NCI-H146 treated with DMSO at 0.1 percent for 48 hours (cell line): ENCODE measurements at regions not wholly inside any gene's neighbourhood (a gene's known extent, or its start where the extent isn't known, plus 50 kb on each side); places are given as distances from the start of the nearest gene placed in this dataset.

ENCODE experiments used
- DNase-seq: peaks from one replicate; lab custom pipeline; 2025; ENCODE audit not compliant: unreplicated experiment; lab: John Stamatoyannopoulos, UW

DNA sequence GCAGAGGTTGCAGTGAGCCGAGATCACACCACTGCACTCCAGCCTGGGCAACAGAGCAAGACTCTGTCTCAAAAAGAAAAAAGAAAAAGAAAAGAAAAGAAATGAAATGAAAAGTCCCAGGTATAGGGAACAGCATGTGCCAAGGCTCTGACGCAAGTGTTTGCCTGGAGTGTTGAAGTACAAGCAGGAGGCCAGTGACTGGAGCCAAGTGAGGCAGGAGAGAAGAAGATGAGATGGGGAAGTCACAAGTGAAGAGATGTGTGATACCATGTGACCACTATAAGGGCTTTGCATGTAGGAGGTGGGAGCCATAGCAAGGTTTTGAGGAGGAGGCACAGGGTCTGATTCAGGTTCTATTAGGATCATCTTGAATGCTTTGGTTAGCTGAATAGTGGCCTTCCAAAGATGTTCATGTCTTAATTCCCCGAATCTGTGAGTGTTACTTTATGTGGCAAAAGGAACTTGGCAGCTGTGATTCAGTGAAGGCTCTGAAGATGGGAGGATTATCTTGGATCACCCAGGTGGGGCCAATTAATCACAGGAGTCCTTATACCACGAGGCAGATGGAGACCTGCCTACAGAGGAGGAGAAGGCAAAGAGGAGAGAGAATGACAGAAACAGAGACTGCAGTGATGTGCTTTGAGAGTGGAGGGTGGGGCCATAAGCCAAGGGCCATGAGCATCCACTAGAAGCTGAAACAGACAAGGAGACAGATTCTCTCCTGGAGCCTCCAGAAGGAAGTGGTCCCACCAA, 91.1 kb upstream of the PTPN1 start:
- DNase-seq = no peak

DNA sequence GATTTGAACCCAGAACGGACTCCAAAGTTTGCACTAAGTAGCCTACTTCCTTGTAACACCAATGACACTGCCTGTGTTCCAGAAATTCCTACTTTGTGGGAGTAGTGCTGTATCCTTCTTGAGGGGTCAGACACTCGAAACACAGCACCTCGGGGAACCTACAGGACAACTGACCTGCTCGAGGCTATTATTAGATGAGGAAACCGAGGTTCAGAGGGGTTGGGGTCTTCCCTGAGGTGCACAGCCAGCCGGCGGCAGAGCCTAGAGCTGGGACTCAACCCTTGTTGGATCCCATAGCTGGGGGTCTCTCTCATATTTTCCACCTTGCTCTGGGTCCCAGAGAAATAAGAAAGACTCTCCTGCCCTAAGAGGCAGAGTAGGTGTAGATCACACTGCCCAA, 89.8 kb upstream of the PTPN1 start:
- DNase-seq = no peak

DNA sequence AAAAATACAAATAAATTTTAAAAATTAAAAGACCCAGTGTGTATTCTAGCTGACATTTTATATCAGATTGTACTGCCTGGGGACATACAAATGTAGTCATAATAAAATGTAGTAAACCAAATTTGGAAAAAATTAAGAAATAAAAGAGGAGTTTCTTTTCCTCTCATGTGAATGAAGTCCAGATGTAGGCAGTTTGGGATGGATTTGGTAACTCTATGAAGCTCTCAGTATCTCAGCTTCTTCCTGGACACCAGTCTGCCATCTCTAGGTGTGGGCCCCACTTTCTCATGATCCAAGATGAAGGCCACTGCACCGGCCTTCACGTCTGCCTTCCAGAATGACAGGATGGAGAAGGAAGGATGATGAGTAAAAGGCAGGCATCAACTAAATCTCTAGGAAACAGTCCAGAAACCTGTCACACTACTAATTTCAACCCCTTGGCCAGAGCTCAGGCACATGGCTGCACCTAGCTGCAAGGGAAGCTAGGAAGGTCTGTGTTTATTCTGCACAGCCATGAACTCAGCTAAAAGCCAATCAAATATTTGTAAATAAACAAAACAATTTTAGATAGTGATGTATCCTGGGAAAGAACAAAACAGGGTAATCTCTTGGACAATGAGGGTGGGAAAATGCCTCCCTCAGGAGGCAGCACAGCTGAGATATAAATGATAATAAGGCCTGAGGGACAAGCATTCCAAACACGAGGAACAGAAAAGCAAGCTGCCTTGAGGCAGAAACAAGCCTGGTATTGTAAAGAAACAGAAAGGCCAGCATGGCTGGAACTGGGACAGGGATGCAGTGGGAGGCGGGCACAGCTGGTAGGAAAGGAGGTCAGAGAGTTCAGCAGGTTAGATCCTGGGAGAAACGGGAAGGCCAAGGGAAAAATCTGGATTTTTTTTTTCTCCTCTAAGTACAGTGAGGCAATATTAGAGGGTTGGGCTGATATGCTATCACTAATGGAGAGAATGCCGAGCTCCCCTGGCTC, 88.5 kb upstream of the PTPN1 start:
- DNase-seq = no peak

DNA sequence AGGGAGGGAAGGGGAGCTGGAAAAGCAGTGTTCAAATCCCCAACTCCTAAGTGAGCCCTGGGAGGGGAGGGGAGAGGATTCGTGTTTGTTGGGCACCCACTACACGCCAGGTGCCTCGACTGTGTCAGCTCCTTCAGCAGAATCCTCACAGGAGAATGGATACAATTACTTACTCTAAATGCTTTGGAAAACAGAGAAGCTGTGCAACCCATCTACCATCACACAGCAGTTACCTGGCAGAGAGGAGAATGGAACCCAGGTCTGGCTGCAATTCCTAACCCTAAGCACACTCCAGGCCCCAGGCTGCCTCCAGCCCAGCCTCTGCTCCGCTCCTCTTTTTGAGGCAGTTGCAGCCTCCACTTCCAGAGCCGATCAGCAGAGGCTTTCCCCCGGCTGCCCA, 86.4 kb upstream of the PTPN1 start:
- DNase-seq = no peak

DNA sequence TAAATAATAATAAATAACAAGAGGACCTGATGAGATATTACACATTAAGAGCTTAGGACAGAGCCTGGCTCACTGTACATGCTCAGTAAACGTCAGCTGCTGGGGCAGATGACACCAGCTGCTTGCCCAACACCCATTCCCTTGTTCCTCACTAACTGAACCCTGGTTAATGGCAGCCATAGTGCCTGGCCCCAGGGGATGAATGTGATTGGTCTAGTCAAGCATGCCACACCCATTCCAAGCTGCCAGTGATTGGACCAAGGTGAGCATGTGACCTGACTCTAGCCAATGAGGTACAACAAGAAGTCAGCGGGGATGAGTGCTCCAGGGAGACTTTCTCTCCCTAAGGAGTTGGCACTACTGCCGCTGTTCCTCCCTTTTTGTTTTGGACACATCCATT, 85.1 kb upstream of the PTPN1 start:
- no peak for DNase-seq

DNA sequence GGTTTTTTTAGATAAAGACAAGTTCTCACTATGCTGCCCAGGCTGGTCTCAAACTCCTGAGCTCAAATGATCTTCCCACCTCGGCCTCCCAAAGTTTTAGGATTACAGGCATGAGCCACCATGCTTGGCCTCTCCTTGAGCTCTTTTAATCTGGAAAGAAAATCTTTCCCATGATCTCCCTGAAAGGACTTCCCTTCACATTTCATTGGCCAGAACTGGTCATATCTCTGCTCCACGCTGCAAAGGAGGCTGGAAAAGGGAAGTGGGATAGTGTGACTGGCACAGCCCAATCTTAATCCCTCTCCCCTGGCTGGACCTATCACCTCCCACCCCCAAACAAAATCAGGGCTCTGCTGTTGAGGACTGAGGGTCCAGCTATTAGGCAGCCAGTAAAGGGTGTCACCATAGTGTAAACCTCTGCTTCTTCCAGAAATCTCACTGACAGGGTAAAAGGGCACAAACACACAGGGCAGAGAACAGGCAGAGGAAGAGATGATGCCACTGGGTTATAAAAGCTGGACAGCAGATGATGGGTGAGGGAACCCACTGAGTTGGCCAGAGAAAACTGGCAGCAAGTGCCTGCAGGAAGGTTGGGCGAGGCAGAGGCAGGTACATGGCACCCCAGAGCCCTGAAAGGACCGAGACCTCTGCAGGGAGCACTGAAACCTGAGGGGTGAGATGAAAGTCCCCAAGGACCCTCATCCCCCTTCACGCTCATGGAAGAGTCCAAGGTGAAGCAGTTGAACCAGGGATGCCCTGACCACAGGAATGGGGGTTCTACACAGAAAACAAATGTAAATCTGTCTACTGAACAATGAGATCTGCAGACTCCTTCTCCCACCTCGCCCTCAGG, 83.1 kb upstream of the PTPN1 start:
- no peak for DNase-seq

DNA sequence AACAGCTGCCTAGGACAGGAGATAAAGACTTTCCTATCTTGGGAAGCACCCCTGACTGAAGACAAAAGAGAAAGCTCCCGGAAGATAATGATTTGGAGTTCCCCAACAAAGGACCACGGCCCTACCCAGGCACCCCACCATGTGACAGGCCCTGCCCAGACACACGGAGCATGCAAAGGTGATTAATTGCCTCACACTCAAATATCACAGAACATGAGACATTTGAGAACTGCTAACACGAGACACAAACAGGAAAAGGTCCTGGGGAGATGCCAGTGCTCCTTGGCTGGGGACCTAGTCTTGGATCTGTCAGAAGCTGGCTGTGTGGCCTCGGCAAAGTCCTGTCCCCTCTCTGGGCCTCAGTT, 82.5 kb upstream of the PTPN1 start:
- no peak for DNase-seq

DNA sequence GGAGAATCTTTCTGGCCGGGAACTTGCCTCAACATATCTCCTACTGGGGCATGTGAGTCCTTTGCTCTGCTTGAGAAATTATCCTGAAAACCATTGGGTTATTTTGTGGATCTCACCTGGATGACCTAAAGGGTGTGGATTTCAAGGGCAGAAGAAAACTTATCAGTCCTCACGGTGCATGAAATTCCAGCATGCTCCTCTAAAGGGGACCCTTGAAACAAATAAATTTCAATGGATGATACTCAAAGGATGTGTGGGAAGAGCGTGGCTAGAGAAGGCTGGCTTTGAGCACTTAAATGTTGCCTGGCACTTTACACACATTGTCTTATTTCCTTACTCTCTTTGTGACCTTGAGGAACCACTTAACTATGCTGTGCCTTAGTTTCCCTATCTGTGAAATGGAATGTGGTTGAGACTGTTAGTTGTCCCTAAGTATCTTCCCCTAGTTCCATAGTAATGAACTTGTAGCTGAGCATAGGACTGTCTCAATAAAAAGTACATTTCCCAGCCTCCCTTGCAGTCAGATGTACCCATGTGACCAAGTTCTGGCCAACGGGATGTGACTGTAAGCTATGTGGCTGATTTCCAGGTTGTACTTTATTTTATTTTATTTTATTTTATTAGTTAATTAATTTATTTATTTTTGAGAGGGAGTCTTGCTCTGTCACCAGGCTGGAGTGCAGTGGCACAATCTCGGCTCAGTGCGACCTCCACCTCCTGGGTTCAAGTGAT, 81.9 kb upstream of the PTPN1 start:
- no peak for DNase-seq

DNA sequence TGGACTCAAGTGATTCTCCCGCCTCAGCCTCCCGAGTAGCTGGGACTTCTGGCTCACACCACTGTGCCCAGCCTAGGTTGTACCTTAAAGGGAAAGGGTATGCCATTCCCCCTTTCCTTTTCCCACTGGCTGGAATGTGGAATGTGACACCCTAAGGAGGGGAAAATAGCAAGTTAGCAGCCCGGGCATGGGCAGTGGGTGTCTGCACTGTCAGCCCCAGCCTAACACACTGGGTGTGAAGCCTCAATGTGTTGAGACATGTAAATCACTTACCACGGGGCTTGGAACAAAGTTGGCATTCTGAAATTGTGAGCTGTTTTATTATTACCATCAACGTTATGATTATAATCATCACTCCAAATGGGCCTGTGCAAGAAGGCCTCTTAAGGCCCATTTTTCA, 80.8 kb upstream of the PTPN1 start:
- no peak for DNase-seq

DNA sequence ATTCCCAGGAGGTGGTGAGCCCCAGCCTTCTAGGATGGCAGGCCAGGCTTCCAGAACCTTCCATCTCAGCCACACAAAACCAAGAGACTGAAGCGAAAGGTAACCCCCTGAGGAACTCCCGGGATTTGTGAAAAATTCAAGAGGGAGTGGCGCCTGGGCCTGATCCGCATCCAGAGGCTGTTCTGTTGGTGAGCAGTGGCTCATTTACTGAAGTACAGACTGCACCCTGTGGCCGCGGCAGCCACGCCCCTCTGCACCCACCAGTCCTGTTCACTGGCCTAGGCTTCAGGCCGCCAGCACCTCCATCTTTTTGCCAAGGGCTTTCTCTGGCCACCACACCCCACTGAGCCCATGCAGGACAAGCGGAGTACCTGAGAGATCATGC, 79.1 kb upstream of the PTPN1 start:
- no peak for DNase-seq

DNA sequence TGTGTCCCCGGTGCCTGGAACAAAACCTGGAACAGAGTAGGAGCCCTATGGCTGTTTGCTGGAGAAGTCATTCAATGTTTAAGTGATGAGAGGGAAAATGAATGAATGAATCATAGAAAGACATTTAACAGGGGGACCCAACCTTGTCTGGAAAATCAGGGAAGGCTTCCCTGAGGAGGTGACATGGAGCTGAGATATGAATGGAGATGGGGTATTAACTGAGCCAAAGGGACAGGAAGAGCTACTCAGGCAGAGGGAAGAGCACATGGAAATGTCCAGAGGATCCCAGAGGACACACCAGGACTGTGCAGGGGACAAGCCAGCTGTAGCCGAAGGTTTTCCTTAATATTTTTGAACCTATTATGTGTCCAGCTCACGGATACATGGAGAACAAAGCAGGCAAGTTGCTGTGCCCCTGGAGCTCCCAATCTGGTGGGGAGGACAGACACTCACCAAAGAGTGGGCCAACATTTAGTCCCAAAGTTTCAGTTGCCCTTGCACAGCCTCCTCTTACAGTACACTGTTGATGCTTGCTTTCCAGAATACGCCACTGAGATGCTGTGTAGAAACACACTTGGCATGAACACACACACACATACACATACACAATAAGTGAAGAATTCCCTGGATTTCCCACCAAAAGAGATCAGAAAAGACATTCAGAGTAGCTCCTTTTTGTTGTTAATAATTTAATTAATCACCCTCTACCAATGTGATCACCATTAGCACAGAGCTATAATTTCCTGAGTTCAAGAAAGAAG, 77.0 kb upstream of the PTPN1 start:
- no peak for DNase-seq

DNA sequence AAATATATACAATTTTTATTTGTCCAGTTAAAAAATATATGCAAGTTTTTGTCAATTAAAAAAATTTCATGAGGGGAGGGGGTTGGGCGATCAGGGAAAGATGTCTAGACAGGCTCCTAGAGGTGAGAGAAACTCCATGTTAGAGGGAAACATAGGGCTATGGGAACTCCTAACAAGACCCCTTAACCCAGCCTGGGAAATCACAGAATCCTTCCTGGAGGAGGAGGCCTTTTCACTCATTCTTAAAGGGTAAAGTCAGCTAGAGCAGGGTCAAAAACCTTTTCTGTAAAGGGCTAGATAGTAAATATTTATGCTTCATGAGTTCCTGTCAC, 75.9 kb upstream of the PTPN1 start:
- DNase-seq = no peak

DNA sequence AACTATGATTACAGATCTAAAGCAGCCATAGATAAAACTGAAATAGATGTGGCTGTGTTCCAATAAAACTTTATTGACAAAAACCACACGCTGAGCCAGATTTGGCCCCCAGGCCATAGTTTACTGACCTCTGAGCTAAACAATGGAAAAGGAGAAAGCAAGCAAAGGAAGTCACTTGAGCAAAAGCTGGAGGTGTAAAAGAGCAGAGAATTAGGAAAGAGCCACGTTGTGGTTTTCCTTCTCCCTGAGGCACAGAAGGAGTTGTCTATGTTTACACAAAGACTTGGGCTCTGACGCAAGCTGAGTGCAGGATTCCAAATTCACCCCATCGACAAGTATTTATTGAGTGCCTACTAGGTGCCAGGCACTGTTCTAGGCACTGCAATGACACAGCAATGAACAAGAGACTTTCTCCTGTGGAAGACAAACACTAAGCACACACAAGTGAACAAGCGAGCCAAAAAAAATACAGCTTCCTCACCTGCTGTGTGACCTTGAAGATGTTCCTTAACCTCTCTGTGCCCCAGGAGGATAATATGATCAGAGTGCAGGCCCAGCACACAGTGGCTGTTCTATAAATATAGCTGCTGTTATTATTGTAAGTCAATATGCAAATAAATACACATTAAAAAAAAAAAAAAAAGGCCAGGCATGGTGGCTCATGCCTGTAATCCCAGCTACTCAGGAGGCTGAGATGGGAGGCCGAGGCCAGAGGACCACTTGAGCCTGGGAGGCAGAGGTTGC, 75.4 kb upstream of the PTPN1 start:
- DNase-seq = no peak

DNA sequence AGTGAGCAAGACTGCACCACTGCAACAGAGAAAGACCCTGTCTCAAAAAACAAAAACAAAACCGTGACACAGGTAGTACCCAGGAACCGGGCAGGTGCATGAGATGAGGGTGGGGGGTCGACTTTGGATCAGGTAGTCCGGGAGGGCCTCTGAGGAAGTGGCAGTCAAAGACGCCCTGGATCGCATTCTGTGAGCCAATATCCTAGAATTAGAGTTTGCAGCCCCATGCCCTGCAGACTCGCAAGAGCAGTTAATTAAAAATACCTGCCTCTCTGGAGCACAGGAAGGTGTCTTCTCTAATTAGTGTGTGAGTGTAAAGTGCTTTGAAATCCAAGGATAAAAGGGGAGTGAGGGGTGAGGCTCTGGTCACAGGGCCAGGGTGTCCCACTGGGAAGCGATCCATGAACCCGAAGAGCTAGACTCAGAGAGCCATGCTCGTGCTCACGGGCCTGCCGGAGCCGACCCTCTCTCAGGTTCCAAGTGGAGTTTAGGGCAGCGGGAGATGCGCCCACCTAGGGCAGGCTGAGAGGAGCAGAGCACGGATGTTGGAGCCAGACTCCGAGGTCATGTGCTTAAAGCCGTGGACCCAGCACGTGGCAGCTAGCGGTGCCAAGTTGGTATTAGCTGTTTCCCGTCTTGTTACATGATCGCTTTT, 74.7 kb upstream of the PTPN1 start:
- DNase-seq = no peak

DNA sequence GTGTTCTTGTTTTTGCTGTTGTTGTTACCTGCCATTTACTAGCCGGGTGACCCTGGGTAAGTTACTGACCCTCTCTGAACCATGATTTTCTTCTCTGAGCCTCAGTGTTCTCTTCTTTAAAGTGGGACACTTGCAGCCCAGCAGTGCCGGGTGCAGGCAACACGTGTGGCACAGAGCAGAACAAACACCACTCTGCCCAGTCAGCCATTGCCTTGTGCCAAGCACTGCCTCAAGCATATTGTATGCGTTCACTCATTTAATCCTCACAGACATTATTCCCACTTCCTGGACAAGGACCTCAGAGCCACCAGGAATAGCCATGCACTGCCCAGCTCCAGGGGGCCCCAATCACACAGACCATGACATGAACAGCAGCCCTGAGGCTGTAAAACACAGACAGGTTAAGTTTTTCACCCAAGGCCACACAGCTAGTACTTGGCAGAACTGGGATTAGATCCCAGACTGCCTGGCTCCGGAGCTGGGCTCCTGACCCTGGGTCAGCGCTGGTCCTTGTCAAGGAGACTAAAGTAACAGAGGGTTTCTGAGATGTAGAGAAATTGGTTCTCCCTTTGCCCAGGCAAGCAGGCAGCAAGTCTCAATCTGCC, 74.0 kb upstream of the PTPN1 start:
- no peak for DNase-seq

DNA sequence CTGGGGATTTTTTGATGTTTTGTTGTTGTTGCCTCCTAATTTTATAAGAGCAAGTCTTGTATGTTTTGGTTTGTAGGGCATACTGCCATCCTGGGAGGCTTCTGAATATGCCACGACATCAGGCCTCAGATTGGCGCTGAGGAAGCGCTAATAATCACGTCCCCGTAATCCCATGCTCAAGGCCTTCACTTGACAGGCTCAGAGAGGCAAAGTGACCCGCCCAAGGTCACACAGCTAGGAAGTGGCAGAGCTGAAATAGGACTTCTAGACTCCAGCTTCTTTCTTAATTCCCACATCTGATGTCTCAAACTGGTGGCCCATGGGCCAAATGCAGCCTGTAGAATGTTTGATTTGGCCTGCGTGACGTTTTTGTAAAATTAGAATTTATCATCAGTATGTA, 73.5 kb upstream of the PTPN1 start:
- DNase-seq = no peak

DNA sequence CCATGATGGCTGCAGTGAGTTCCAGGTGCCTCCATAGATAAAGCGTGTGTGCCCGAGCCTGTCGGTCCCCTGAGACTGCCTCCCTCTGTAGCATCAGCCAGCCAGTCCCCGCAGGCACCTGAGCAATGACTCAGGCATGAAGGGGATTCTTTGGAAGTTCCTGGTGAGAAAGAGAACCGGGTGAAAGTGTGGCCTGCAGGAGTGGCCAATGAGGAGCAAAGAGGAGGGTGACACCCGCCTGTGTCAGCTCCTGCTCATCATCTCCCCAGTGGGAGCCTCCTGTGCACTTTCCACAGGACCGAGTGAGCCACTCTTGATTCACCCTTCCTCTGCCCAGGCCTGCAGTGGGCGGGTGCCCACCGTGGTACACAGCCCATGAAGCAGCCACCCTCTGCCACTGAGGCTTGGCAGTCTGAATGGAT, 71.2 kb upstream of the PTPN1 start:
- DNase-seq = no peak
